Keratinocyte (primary cell): ENCODE measurements at regions not wholly inside any gene's neighbourhood (a gene's known extent, or its start where the extent isn't known, plus 50 kb on each side); places are given as distances from the start of the nearest gene placed in this dataset.

Experiments
- CTCF ChIP-seq, 3 experiments: IDR thresholded peaks in 1 of 3; conservative IDR thresholded peaks in 1 of 3; optimal IDR thresholded peaks in 1 of 3; 2 replicates in 2 of 3; 3 replicates in 1 of 3; pipeline versions ENCODE3 to v1.5.1; 2011; ENCODE audit warnings: low read length in 3 of 3, mild to moderate bottlenecking in 3 of 3, moderate library complexity in 2 of 3, control low read depth in 1 of 3, inconsistent platforms in 1 of 3; ENCODE audit not compliant: insufficient read depth in 2 of 3; ENCODE audit errors: extremely low read depth in 1 of 3
- EZH2 ChIP-seq: IDR thresholded peaks from one replicate; pipeline ENCODE4 v1.6.1; 2012; ENCODE audit warnings: inconsistent platforms, mild to moderate bottlenecking, low read length, moderate library complexity

DNA sequence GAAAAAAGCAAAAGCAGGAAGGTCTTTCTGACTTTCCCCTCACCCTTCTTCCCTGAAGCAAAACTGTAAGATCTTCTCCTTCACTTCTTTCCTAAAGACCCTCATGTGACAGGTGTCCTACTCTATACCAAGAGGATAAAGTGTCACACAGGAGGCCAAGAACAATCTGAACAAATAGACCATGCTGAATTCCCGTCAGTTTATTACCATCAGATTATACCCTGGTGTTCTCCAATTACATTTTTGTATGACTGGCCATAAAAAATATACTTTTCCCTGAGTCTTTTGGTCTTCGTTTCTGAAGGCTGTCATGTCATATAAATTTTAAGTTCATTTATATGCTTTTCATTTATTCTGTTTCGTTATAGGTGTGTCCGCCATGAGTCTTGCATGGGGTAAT, 371.4 kb upstream of the CNTN4 start:
- no peak for TF ChIP-seq CTCF (optimal IDR thresholded peaks at IDR 0.05 in 1 of 3, IDR thresholded peaks at IDR 0.05 in 1 of 3, conservative IDR thresholded peaks at IDR 0.05 in 1 of 3; ENCODE audit: extremely low read depth in 1 of 3, insufficient read depth in 2 of 3, low read length in 3 of 3)
- no peak for TF ChIP-seq EZH2
